ENCODE measurements at regions not wholly inside any gene's neighbourhood (a gene's known extent, or its start where the extent isn't known, plus 50 kb on each side); places are given as distances from the start of the nearest gene placed in this dataset.

DNA sequence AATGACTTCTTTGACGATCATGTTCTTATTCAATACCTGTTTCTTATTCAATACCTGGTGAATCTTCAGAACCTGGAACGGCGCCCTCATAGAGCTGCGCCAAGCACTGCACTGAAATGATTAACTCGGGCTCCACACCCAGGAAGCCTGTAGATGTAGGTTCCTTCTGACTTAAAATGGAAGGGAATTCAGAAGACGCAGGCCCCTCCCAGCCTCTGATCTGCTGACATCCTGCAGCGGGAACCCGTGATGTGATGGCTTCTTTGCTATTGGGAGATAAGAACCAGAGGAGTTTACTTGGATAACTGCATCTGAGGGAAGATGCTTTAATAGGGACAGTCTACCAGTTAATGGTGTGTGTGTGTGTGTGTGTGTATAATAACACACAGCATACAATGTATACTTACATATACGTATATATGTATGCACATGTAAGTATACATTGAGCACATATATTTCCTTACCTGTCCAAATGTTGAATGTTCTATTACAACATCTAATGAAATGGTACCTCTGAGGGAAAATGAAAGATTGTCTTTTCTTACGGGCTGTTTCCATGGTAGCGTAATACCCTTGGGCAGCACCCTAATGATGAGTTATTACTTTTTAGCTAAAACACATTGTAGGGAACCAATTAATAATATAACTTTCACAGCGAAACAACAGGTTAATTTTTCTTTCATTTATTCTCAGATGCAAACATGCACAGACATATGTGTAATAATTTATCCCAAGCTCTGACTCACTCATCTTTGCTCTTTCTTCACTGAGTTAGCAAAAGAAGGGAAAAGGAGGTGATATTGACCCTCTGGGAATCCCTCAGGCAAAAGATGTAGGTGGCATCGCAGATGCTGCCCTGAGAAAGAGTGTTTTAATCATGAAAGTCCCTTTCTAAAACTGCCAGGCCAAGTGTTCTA, 379.8 kb downstream of the SIPA1L2 start:
- DNase-seq (ENCODE audit: low read depth) (no peak), FAIRE-seq (no peak)
- TF ChIP-seq, protein P1, sequence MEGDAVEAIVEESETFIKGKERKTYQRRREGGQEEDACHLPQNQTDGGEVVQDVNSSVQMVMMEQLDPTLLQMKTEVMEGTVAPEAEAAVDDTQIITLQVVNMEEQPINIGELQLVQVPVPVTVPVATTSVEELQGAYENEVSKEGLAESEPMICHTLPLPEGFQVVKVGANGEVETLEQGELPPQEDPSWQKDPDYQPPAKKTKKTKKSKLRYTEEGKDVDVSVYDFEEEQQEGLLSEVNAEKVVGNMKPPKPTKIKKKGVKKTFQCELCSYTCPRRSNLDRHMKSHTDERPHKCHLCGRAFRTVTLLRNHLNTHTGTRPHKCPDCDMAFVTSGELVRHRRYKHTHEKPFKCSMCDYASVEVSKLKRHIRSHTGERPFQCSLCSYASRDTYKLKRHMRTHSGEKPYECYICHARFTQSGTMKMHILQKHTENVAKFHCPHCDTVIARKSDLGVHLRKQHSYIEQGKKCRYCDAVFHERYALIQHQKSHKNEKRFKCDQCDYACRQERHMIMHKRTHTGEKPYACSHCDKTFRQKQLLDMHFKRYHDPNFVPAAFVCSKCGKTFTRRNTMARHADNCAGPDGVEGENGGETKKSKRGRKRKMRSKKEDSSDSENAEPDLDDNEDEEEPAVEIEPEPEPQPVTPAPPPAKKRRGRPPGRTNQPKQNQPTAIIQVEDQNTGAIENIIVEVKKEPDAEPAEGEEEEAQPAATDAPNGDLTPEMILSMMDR (IDR thresholded peaks at IDR 0.05; ENCODE audit: insufficient read depth, low read length, severe bottlenecking) = no peak
- Histone ChIP-seq H3K36me3 (ENCODE audit: control insufficient read depth, insufficient read depth, low read length) (no peaks in the 10 kb centered on the region), H3K27me3 (ENCODE audit: control insufficient read depth, insufficient read depth, low read length) (peaks cover 2% of the 10 kb centered on the region), H3K4me3 (ENCODE audit: low read depth, low read length) (no peak overlapping the region)

DNA sequence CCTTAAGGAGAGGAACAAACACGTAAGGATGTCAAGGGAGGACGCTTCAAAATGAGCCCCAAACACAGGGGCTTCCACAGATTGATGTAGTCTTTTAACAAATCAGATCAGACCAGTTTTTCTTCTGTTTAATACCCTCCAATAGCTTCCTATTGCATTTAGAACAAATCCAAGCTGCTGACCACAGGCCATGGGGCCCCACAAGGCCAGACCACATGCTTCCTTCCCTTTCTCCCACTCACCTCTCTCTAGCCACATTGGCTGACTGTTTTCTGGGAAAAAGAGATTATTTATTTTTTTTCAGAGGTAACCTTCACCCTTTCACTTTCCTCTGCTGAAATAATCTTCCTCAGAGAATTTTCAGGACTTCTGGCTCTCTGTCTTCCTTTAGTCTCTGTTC, 380.6 kb downstream of the SIPA1L2 start:
- no peak overlapping the region for H3K4me3 ChIP-seq (ENCODE audit: low read depth, low read length)
- H3K27me3 ChIP-seq (ENCODE audit: control insufficient read depth, insufficient read depth, low read length) = peaks cover 2% of the 10 kb centered on the region
- DNase-seq (ENCODE audit: low read depth) (no peak), FAIRE-seq (no peak)
- TF ChIP-seq, protein P1 (IDR thresholded peaks at IDR 0.05; ENCODE audit: insufficient read depth, low read length, severe bottlenecking) = no peak
- no peaks in the 10 kb centered on the region for H3K36me3 ChIP-seq (ENCODE audit: control insufficient read depth, insufficient read depth, low read length)

DNA sequence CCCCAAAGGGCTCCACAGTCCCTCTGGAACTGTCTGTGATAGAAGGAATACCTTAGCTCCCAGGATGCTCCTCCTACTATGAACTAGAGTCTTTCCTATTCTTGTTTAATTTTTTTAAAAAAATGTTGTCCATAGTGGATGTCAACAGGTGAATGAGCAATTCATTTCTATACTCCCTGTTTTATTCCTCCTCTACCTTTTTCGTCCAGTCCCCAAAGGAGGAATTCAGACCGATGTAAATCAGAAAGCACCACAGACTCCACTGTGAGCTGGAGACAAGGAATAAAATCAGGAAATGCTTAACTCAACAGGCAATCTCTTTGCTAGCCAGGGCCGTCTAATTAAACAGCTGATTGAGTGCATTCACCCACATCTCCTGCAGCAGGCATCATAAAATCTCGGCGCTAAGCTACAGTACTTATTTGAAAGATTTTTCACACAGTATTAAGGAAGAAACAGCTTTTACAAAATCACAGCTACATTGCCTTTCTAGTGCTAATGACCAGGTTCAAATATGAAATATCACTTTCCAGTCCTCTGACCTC, 381.6 kb downstream of the SIPA1L2 start:
- TF ChIP-seq, protein P1 (IDR thresholded peaks at IDR 0.05; ENCODE audit: insufficient read depth, low read length, severe bottlenecking) = no peak
- DNase-seq (ENCODE audit: low read depth) = no peak
- Histone ChIP-seq H3K36me3 (ENCODE audit: control insufficient read depth, insufficient read depth, low read length) (no peaks in the 10 kb centered on the region), H3K27me3 (ENCODE audit: control insufficient read depth, insufficient read depth, low read length) (peaks cover 2% of the 10 kb centered on the region), H3K4me3 (ENCODE audit: low read depth, low read length) (no peak overlapping the region)
- FAIRE-seq = no peak

DNA sequence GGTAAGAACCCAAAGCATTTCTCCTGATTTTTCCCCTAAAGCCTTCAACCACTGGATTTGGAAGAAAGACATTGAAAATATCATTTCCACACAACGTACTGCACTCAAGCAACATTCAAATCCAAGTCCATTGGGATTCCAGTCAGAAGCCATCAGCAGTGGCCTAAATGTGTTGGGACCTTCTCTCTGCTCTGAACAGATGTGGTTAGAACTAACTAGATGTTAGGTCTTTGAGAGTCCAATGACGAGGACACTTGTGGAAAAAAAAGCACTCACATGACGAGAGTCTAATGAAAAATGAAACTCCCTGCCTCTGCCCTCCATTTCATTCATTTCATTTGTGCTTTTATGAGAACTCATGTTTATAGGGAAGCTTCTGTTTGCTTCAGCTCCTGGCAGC, 382.3 kb downstream of the SIPA1L2 start:
- H3K27me3 ChIP-seq (ENCODE audit: control insufficient read depth, insufficient read depth, low read length) = peaks cover 2% of the 10 kb centered on the region
- H3K4me3 ChIP-seq (ENCODE audit: low read depth, low read length) = no peak overlapping the region
- no peak for FAIRE-seq
- no peak for DNase-seq (ENCODE audit: low read depth)
- no peaks in the 10 kb centered on the region for H3K36me3 ChIP-seq (ENCODE audit: control insufficient read depth, insufficient read depth, low read length)
- TF ChIP-seq, protein P1 (IDR thresholded peaks at IDR 0.05; ENCODE audit: insufficient read depth, low read length, severe bottlenecking) = no peak

DNA sequence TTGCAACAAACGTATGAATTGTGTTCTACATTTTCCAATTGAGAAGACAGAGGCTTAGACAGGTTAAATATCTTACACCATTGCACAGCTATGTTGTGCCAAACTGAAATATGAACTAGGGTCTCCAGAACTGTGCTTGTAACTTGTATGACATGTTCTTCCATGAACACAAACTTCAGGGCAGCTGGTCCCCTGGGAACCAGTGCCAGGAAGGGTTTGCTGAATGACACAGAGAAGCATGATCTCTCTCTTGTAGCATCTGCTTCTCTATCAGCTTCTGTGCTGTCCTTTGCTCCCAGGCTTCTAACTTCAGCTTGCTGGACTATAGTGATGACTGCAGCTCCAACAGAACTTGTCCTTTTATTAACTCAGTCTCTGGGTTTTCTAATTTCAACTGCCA, 385.5 kb downstream of the SIPA1L2 start:
- Histone ChIP-seq H3K27me3 (ENCODE audit: control insufficient read depth, insufficient read depth, low read length) (peaks cover 2% of the 10 kb centered on the region), H3K36me3 (ENCODE audit: control insufficient read depth, insufficient read depth, low read length) (no peaks in the 10 kb centered on the region), H3K4me3 (ENCODE audit: low read depth, low read length) (no peak overlapping the region)
- DNase-seq (ENCODE audit: low read depth) = no peak
- FAIRE-seq = no peak
- TF ChIP-seq, protein P1 (IDR thresholded peaks at IDR 0.05; ENCODE audit: insufficient read depth, low read length, severe bottlenecking) = no peak
